ENCODE measurements at regions not wholly inside any gene's neighbourhood (a gene's known extent, or its start where the extent isn't known, plus 50 kb on each side); places are given as distances from the start of the nearest gene placed in this dataset.

DNA sequence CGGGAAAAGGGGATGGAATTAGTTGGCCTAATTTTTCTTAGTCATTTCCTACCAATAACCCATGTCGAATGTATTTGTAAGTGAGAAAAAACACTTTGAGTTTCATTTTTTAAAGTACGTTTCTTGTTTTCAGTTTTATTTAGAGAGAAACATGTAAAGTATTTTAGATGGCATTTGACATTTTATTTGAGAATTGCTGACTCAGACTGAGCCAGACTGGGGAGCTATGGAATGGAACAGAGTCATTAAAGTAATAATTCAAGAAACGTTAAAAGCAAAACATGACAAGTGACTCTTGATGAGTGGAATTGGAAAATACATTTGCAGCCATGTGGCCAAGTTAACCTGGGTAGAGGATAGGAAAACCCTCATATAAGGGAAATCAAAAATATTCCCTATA, 286.1 kb upstream of the NPSR1 start:
- Histone ChIP-seq H3K9me3 (no peaks in the 10 kb centered on the region; the same call in 1 of the 2 replicates), H3K27me3 (no peaks in the 10 kb centered on the region), H3K4me3 (no peak overlapping the region), H3K4me2 (no peak overlapping the region), H3K36me3 (no peaks in the 10 kb centered on the region), H3K4me1 (no peaks in the 10 kb centered on the region), H4K20me1 (no peaks in the 10 kb centered on the region), H3K9ac (no peak overlapping the region), H3K27ac (no peak overlapping the region)
- TF ChIP-seq Cebpa-rat (IDR thresholded peaks at IDR 0.05), result no peak

DNA sequence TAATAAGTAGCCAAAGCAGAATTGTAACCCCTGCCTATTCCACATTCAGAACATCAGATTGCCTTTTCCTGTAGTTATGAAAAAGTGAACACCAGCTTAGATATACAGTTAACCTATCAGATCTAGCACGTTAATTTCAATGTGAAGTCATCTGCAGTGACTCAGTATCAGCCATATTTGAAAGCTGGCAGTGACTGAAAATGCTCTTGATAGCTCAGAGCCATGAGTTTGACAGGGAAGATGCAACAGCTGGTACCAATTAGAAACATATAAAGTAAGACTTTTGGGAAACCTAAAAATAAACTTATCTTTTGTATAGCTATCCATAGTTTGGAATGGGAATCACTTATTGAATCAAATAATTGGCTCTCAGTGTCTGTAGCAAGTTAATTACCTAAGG, 284.1 kb upstream of the NPSR1 start:
- Histone ChIP-seq H4K20me1 (no peaks in the 10 kb centered on the region), H3K4me1 (no peaks in the 10 kb centered on the region), H3K9me3 (no peaks in the 10 kb centered on the region; the same call in 1 of the 2 replicates), H3K27ac (no peak overlapping the region), H3K4me2 (no peak overlapping the region), H3K27me3 (no peaks in the 10 kb centered on the region), H3K36me3 (no peaks in the 10 kb centered on the region), H3K9ac (no peak overlapping the region), H3K4me3 (no peak overlapping the region)
- TF ChIP-seq Cebpa-rat (IDR thresholded peaks at IDR 0.05), result no peak

DNA sequence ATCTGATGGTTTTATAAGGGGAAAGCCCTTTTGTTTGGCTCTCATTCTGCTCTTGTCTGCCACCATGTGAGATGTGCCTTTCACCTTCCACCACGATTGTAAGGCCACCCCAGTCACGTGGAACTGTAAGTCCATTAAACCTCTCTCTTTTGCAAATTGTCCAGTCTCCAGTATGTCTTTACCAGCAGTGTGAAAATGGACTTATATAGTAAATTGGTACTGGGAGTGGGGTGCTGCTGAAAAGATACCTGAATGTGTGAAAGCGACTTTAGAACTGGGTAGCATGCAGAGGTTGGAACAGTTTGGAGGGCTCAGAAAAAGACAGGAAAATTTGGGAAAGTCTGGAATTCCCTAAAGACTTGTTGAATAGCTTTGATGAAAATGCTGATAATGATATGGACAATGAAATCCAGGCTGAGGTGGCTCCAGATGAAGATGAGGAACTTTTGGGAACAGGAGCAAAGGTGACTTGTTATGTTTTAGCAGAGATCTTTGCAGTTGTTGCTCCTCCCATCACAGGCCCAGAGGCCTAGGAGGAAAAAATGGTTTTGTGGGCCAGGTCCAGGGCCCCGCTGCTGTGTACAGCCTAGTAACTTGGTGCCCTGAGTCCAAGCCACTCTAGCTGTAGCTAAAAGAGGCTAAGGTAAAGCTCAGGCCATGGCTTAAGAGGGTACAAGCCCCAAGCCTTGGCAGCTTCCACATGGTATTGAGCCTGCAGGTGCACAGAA, 275.7 kb upstream of the NPSR1 start:
- Histone ChIP-seq H3K4me3 (no peak overlapping the region), H3K9ac (no peak overlapping the region), H3K27ac (no peak overlapping the region), H3K4me1 (no peaks in the 10 kb centered on the region), H3K36me3 (no peaks in the 10 kb centered on the region), H3K9me3 (peaks cover 26% of the 10 kb centered on the region), H3K4me2 (no peak overlapping the region), H3K27me3 (no peaks in the 10 kb centered on the region), H4K20me1 (no peaks in the 10 kb centered on the region)
- no peak for TF ChIP-seq Cebpa-rat (IDR thresholded peaks at IDR 0.05)

DNA sequence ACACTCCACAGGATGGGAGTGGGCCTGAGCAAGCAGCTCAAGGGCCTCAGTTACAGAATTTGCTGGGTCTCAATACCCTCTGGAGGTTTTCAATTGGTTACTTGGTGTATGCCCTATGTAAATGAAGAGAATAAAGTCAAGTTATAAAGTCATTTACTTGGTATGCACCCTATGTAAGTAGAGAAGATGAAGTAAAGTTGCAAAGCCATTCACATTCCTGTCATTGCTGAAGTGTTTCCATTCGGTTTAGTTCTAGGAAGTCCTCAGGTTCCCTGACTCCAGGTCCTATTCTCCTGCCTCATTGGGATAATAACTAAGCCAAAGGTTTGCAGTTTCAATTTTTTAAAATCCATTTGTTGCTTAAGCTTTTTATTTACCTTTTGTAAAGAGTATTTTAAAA, 272.6 kb upstream of the NPSR1 start:
- TF ChIP-seq Cebpa-rat (IDR thresholded peaks at IDR 0.05), result no peak
- Histone ChIP-seq H3K4me2 (no peak overlapping the region), H3K9me3 (peaks cover 26% of the 10 kb centered on the region), H3K4me1 (no peaks in the 10 kb centered on the region), H3K36me3 (no peaks in the 10 kb centered on the region), H4K20me1 (no peaks in the 10 kb centered on the region), H3K27ac (no peak overlapping the region), H3K9ac (no peak overlapping the region), H3K4me3 (no peak overlapping the region), H3K27me3 (no peaks in the 10 kb centered on the region)

DNA sequence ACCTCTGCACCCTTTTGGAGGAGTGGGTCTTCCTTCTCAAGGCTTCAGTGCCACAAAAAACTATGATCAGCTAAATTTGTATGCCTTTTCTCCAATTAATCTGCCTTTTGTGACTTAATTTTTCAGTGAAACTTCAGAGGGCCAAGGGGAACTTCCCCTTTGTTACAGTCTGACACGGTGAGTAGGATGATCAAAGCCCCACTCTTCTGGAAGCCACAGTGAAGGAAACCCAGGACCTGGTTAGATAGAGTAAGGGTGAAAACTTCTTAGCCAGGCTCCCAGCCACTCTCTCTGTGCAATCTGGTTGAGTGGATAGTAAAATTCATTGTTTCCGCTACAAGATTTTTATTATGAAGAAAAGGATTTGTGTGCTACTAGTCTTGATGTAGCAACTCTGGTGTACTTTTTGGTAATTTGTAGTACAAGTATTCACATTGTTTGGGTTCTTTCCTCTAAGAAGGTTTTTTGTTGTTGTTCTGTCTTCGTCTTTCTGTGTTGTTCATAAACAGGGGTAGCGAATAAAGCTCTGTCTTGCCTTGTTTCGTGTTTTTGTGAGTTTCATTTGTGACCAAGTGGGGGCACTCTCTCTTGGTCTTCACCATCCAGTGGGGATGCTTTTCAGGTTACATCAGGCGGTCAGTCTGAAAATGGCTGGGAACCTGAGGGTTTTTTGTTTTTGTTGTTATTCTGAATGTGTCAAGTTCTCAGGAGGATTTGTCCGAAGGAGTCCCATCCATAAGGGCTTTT, 268.5 kb upstream of the NPSR1 start:
- TF ChIP-seq Cebpa-rat (IDR thresholded peaks at IDR 0.05), result no peak
- Histone ChIP-seq H3K9me3 (no peaks in the 10 kb centered on the region), H3K36me3 (no peaks in the 10 kb centered on the region), H4K20me1 (no peaks in the 10 kb centered on the region), H3K4me1 (no peaks in the 10 kb centered on the region), H3K4me3 (no peak overlapping the region), H3K27ac (no peak overlapping the region), H3K4me2 (no peak overlapping the region), H3K27me3 (no peaks in the 10 kb centered on the region), H3K9ac (no peak overlapping the region)

DNA sequence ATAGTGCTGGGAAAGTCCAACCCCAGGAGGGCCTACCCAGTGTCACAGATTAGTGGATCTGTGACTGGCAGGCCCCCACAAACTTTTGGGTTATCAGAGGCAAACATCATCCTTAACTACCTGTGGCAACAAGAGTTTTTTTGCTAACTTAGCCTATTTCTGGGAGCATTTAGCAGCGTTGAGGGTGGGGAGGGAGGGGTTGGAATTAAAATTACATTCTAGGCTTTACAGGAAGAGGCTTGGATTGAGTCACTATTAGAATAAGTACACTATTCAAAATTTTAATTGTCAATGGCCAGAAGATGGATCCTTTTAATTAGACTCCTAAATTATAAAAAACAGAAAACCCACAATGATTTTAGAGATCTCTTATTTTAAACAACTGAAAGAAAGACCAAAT, 267.9 kb upstream of the NPSR1 start:
- no peaks in the 10 kb centered on the region for H4K20me1 ChIP-seq
- H3K4me3 ChIP-seq, result no peak overlapping the region
- no peak for TF ChIP-seq Cebpa-rat (IDR thresholded peaks at IDR 0.05)
- H3K4me1 ChIP-seq, result no peaks in the 10 kb centered on the region
- no peaks in the 10 kb centered on the region for H3K9me3 ChIP-seq
- H3K9ac ChIP-seq, result no peak overlapping the region
- no peak overlapping the region for H3K27ac ChIP-seq
- no peak overlapping the region for H3K4me2 ChIP-seq
- H3K27me3 ChIP-seq, result no peaks in the 10 kb centered on the region
- no peaks in the 10 kb centered on the region for H3K36me3 ChIP-seq

DNA sequence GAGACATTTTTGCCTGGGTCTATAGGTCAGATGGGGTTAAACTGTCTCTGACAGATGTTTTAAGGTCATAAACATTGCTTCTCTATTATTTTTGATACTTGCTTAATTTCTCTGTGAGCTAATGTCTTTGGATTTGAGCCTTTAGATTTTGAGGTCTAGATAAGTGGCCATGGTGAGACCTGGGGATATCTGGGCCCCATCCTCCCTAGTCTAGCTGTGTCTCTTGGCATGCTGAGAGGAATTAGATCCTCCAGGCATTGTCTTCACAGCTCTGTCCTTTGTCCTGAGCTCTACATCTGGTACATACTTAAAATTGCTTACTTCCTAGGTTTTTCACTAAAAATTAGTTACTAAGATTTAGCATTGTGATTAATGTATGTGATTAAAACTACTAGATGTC, 265.0 kb upstream of the NPSR1 start:
- H3K4me3 ChIP-seq, result no peak overlapping the region
- no peak for TF ChIP-seq Cebpa-rat (IDR thresholded peaks at IDR 0.05)
- no peak overlapping the region for H3K4me2 ChIP-seq
- H3K36me3 ChIP-seq, result no peaks in the 10 kb centered on the region
- H3K27ac ChIP-seq, result no peak overlapping the region
- H3K9me3 ChIP-seq, result no peaks in the 10 kb centered on the region
- H3K27me3 ChIP-seq, result no peaks in the 10 kb centered on the region
- no peaks in the 10 kb centered on the region for H4K20me1 ChIP-seq
- H3K9ac ChIP-seq, result no peak overlapping the region
- no peaks in the 10 kb centered on the region for H3K4me1 ChIP-seq

DNA sequence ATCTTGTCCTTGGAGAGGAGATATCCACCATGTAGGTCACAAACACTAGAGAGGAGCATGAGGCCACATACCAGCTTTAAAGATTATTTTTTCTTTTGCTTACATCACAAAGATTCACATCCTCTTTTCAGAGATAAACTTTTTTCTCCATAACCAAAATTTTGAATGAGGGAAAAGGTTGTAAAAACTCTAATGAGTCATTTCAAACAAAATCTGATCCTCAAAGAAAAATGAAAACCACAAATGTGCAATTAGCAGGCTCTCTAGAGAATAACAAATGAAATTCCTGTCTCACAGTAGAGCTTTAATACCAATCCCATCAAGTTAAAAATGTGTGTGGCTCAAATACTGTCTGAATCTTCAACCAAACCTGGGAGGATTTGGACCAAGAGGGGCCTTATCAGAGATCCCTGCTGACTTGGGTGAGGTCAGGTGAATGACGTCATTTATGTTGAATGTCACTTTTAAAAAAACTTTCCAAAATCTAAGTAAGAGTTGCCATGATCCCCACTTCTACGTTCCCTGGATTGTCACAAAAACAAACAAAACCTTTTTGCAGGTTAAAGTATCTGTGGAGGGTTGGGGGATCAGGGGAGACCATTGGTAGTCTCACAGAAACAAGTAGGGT, 261.5 kb upstream of the NPSR1 start:
- H3K27me3 ChIP-seq, result no peaks in the 10 kb centered on the region
- H3K4me2 ChIP-seq, result no peak overlapping the region
- no peak overlapping the region for H3K9ac ChIP-seq
- H4K20me1 ChIP-seq, result no peaks in the 10 kb centered on the region
- no peaks in the 10 kb centered on the region for H3K9me3 ChIP-seq
- H3K4me1 ChIP-seq, result no peaks in the 10 kb centered on the region
- H3K36me3 ChIP-seq, result no peaks in the 10 kb centered on the region
- H3K27ac ChIP-seq, result no peak overlapping the region
- no peak overlapping the region for H3K4me3 ChIP-seq
- TF ChIP-seq Cebpa-rat (IDR thresholded peaks at IDR 0.05), result no peak

DNA sequence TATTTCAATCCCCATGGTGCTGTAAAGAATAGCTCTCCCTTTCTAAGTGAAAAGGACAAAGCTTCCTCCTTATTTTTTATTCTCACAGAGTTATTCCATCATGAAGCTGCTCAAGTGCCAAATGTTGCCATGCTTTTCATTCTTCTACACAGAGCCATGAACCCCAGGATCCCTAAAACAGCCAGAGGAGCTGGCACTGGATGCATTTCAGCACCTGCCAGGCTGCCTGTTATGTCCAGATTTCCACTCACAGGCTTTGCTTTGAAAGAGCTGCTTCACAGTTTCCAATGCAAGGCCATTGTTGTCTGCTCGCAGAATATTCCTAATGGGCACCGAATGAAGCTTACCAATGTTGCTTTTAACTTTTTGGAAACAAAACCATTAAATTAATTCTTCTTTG, 256.2 kb upstream of the NPSR1 start:
- Histone ChIP-seq H3K9ac (no peak overlapping the region), H3K27ac (no peak overlapping the region), H3K4me1 (no peaks in the 10 kb centered on the region), H3K27me3 (no peaks in the 10 kb centered on the region), H3K9me3 (no peaks in the 10 kb centered on the region), H3K4me3 (no peak overlapping the region), H3K4me2 (no peak overlapping the region), H4K20me1 (no peaks in the 10 kb centered on the region), H3K36me3 (no peaks in the 10 kb centered on the region)
- no peak for TF ChIP-seq Cebpa-rat (IDR thresholded peaks at IDR 0.05)

DNA sequence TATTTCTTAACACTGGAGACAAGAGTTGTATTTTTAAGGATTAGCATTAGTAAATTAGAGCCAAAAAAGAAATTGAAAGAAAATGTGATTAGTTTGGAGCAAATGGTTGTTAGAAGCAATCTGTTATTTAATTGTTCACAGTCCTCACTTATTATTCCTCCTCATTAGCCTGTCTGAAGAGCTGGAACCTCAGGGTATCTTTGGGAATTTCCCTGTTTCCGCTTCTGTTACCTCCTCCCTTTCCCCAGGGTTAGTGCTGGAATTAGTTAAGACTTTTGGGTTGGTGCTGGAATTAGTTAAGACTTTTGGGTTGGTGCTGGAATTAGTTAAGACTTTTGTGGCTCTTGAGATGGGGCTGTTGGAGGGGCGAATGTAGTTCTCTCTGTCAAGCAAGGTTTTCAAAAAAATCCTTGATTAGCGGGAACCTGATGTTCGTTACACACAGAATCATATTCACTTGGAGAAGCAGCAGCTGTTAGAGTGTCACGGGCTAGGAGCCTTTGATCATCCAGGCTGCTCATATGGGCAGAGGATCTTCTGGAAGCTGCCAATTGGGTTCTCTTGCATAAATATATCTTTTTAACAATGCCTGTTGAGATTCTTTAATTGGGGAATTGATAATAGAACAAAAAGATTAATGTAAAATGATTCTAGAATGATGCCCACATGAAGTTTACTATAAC, 251.0 kb upstream of the NPSR1 start:
- Histone ChIP-seq H3K27me3 (no peaks in the 10 kb centered on the region), H3K36me3 (no peaks in the 10 kb centered on the region), H3K27ac (no peak overlapping the region), H3K9ac (no peak overlapping the region), H3K4me3 (no peak overlapping the region), H4K20me1 (no peaks in the 10 kb centered on the region), H3K4me1 (no peaks in the 10 kb centered on the region), H3K4me2 (no peak overlapping the region), H3K9me3 (no peaks in the 10 kb centered on the region)
- TF ChIP-seq Cebpa-rat (IDR thresholded peaks at IDR 0.05), result no peak

Data from BLaER1 (cell line).